SK-N-SH (cell line): ENCODE measurements at regions not wholly inside any gene's neighbourhood (a gene's known extent, or its start where the extent isn't known, plus 50 kb on each side); places are given as distances from the start of the nearest gene placed in this dataset.

Experiments used
- CTCF ChIP-seq: fragments of 200-600 bp; sonication (generic); IDR thresholded peaks from 2 replicates; pipeline ENCODE4 v1.6.1; 2017; ENCODE audit warnings: antibody characterized with exemption, mild to moderate bottlenecking, moderate library complexity
- EP300 ChIP-seq, 2 experiments: IDR thresholded peaks; 2 replicates each; pipeline versions ENCODE4 v1.4.0 to v1.6.1; 2012; ENCODE audit warnings: borderline replicate concordance in 1 of 2, low read depth in 1 of 2, low read length in 1 of 2
- EZH2phosphoT487 ChIP-seq: fragments of 200-600 bp; sonication (generic); IDR thresholded peaks from 2 replicates; pipeline ENCODE4 v1.6.1; 2017; ENCODE audit warnings: low read depth, mixed run types, mild to moderate bottlenecking, antibody characterized with exemption, moderate library complexity, borderline replicate concordance
- GABPA ChIP-seq: IDR thresholded peaks from 2 replicates; pipeline ENCODE4 v1.4.0; 2012; ENCODE audit warnings: low read depth, mild to moderate bottlenecking
- MEF2A ChIP-seq: IDR thresholded peaks from 2 replicates; pipeline ENCODE4 v1.4.0; 2012; ENCODE audit warnings: low read depth, borderline replicate concordance
- MXI1 ChIP-seq: IDR thresholded peaks from 2 replicates; pipeline ENCODE4 v1.6.1; 2012; ENCODE audit warnings: mild to moderate bottlenecking, low read depth, low read length, improper control_type of control experiment
- RAD21 ChIP-seq: IDR thresholded peaks from 2 replicates; pipeline ENCODE4 v1.6.1; 2012; ENCODE audit warnings: mild to moderate bottlenecking, low read length
- RFX5 ChIP-seq: IDR thresholded peaks from 2 replicates; pipeline ENCODE4 v1.6.1; 2012; ENCODE audit warnings: mild to moderate bottlenecking, improper control_type of control experiment, low read length
- RXRA ChIP-seq: IDR thresholded peaks from 2 replicates; pipeline ENCODE4 v1.4.0; 2012; ENCODE audit warnings: low read depth, mild to moderate bottlenecking, borderline replicate concordance
- SIN3A ChIP-seq: IDR thresholded peaks from 2 replicates; pipeline ENCODE4 v1.6.1; 2012; ENCODE audit warnings: low read depth, mild to moderate bottlenecking, low read length, moderate library complexity, borderline replicate concordance
- SMC3 ChIP-seq: IDR thresholded peaks from 2 replicates; pipeline ENCODE4 v1.6.1; 2012; ENCODE audit warnings: low read depth, low read length, improper control_type of control experiment
- TAF1 ChIP-seq: IDR thresholded peaks from 2 replicates; pipeline ENCODE4 v1.6.1; 2012; ENCODE audit warnings: low read depth, mild to moderate bottlenecking, low read length, moderate library complexity, borderline replicate concordance
- YY1 ChIP-seq: IDR thresholded peaks from 2 replicates; pipeline ENCODE4 v1.4.0; 2012; ENCODE audit warnings: low read depth, mild to moderate bottlenecking

- TF ChIP-seq SIN3A (no peak), RAD21 (no peak), SMC3 (no peak), RXRA (no peak), CTCF (no peak), YY1 (no peak), GABPA (no peak), EP300 (IDR thresholded peaks at IDR 0.05; ENCODE audit: borderline replicate concordance in 1 of 2, low read depth in 1 of 2, low read length in 1 of 2) (no peak), TAF1 (no peak), EZH2phosphoT487 (no peak), MEF2A (no peak), MXI1 (no peak), RFX5 (no peak)
Observed at GRCh38 chr1:30248373-30248772, 475.0 kb downstream of the MATN1 start.
